HAP-1 (cell line): ENCODE measurements at regions not wholly inside any gene's neighbourhood (a gene's known extent, or its start where the extent isn't known, plus 50 kb on each side); places are given as distances from the start of the nearest gene placed in this dataset.

Experiments
- DNase-seq, 2 experiments: peaks; one replicate each; pipeline ENCODE4 v3.0.0-alpha.2; 2016 to 2020; ENCODE audit warnings: low spot score in 2 of 2
- H3K27me3 ChIP-seq: fragments of 250-450 bp; sonication (Bioruptor Pico); 2 replicates; pipeline ENCODE4 v1.5.1; 2020; ENCODE audit warnings: low read depth, mild to moderate bottlenecking, moderate library complexity
- H3K36me3 ChIP-seq: fragments of 250-450 bp; sonication (Bioruptor Pico); replicated peaks from 2 replicates; pipeline ENCODE4 v1.5.1; 2020; ENCODE audit warnings: mild to moderate bottlenecking
- H3K4me1 ChIP-seq: fragments of 250-450 bp; sonication (Bioruptor Pico); 2 replicates; pipeline ENCODE4 v1.5.1; 2020; ENCODE audit warnings: mild to moderate bottlenecking
- H3K4me3 ChIP-seq: fragments of 250-450 bp; sonication (Bioruptor Pico); 2 replicates; pipeline ENCODE4 v1.5.1; 2020; ENCODE audit warnings: mild to moderate bottlenecking, moderate library complexity
- H3K9me3 ChIP-seq: fragments of 250-450 bp; sonication (Bioruptor Pico); 2 replicates; pipeline ENCODE4 v1.5.1; 2020; ENCODE audit warnings: mild to moderate bottlenecking, moderate library complexity
- in situ Hi-C: fragments of 300-500 bp; cut with MboI; formaldehyde crosslinking; loops from 3 replicates; pipeline ENCODE4 v1.14.3; 2020; ENCODE audit warnings: low sequenced_read_pairs, inconsistent platforms, mixed read lengths

GRCh38 chr1:67515324-67516080 lies 85.3 kb upstream of the SERBP1 start:
- Histone ChIP-seq H3K36me3 (no peaks in the 10 kb centered on the region), H3K4me3 (no peak overlapping the region), H3K9me3 (peaks cover 24% of the 10 kb centered on the region), H3K4me1 (peaks cover 27% of the 10 kb centered on the region), H3K27me3 (no peaks in the 10 kb centered on the region)
- in situ Hi-C loops: no loop called here
- peak; percentile 59 to 99 for DNase-seq

GRCh38 chr1:67517046-67517445 lies 86.8 kb upstream of the SERBP1 start:
- in situ Hi-C loops: no loop called here
- Histone ChIP-seq H3K4me1 (peaks cover 27% of the 10 kb centered on the region), H3K9me3 (peaks cover 20% of the 10 kb centered on the region), H3K36me3 (no peaks in the 10 kb centered on the region), H3K27me3 (no peaks in the 10 kb centered on the region), H3K4me3 (no peak overlapping the region)
- DNase-seq: no peak

GRCh38 chr1:67522001-67522441 lies 91.8 kb upstream of the SERBP1 start:
- Histone ChIP-seq H3K27me3 (no peaks in the 10 kb centered on the region), H3K4me1 (peaks cover 2% of the 10 kb centered on the region), H3K9me3 (peaks cover 6% of the 10 kb centered on the region; the same call in 1 of the 2 replicates), H3K4me3 (no peak overlapping the region), H3K36me3 (no peaks in the 10 kb centered on the region)
- in situ Hi-C loops: no loop called here
- DNase-seq: peak; percentile 18 to 24

- no peak overlapping the region for H3K4me3 ChIP-seq
- no peak for DNase-seq
- no peaks in the 10 kb centered on the region for H3K4me1 ChIP-seq
- in situ Hi-C loops: no loop called here
- no peaks in the 10 kb centered on the region for H3K27me3 ChIP-seq
- no peaks in the 10 kb centered on the region for H3K36me3 ChIP-seq
- H3K9me3 ChIP-seq: peaks cover 6% of the 10 kb centered on the region; the same call in 1 of the 2 replicates
These were observed 92.6 kb upstream of the SERBP1 start for GRCh38 chr1:67522793-67523192.

DNA sequence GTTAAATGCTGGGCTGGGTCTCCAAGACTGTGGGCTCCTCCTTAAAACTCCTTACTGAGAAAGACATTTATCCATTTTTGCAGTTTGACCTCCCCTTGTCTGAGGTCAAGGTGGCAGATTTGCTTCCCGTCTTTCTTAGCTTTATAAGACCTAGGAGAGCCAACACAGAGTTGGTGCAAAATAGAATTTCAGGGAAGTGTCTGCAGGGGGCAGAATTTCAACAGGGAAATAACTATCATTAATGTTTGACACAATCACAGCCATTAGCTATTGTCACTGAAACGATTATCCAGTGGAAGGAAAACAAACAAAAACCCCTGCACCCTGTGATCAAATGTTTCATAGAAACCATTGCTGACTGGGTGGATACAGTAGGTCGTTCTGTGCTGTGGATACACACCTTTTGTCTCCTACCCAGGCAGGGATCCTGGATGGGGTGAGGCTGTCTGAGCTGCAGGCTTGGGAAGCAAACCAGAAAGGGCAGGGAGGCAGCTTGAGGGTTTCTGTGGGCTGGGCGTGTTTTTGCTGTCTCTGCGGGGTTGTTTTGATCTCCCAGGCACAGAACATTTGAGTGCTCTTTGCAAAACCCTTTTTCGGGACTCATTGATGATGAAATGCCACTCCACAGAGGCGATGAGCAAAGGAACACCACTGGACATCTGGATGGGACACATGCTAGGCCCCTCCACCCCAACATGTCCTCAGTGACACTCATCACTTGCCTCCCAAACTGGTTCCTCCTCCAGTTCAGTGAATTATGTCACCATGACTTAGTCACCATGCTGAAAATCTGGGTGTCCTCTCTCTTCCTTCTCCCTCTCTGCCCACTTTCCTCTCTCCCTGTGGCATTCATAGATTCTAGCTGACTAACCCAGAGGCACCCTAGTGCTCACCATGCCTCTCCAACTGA lies 94.2 kb upstream of the SERBP1 start:
- Histone ChIP-seq H3K36me3 (no peaks in the 10 kb centered on the region), H3K4me1 (0 out of 2 replicates have a peak, but pooled peaks cover 2% of the 10 kb centered on the region), H3K4me3 (no peak overlapping the region), H3K27me3 (no peaks in the 10 kb centered on the region), H3K9me3 (no peaks in the 10 kb centered on the region)
- no peak for DNase-seq
- in situ Hi-C loops: no loop called here

- no peak for DNase-seq
- no peaks in the 10 kb centered on the region for H3K27me3 ChIP-seq
- H3K9me3 ChIP-seq: no peaks in the 10 kb centered on the region
- in situ Hi-C loops: no loop called here
- no peaks in the 10 kb centered on the region for H3K36me3 ChIP-seq
- no peak overlapping the region for H3K4me3 ChIP-seq
- H3K4me1 ChIP-seq: 0 out of 2 replicates have a peak, but pooled peaks cover 2% of the 10 kb centered on the region
These were observed 95.0 kb upstream of the SERBP1 start for GRCh38 chr1:67525053-67525760.

GRCh38 chr1:67528141-67528540 lies 97.9 kb upstream of the SERBP1 start:
- Histone ChIP-seq H3K4me3 (no peak overlapping the region), H3K9me3 (no peaks in the 10 kb centered on the region), H3K27me3 (no peaks in the 10 kb centered on the region), H3K4me1 (0 out of 2 replicates have a peak, but pooled peaks cover 2% of the 10 kb centered on the region), H3K36me3 (no peaks in the 10 kb centered on the region)
- no peak for DNase-seq
- in situ Hi-C loops: no loop called here

GRCh38 chr1:67530071-67530470 lies 99.9 kb upstream of the SERBP1 start:
- H3K4me3 ChIP-seq: no peak overlapping the region
- no peaks in the 10 kb centered on the region for H3K9me3 ChIP-seq
- H3K36me3 ChIP-seq: no peaks in the 10 kb centered on the region
- H3K27me3 ChIP-seq: no peaks in the 10 kb centered on the region
- in situ Hi-C loops: loop anchor here (5.0 kb wide), 1 partner anchor 232 kb away; no protein-coding TSS in a partner anchor
- no peak for DNase-seq
- H3K4me1 ChIP-seq: 0 out of 2 replicates have a peak, but pooled peaks cover 2% of the 10 kb centered on the region

DNA sequence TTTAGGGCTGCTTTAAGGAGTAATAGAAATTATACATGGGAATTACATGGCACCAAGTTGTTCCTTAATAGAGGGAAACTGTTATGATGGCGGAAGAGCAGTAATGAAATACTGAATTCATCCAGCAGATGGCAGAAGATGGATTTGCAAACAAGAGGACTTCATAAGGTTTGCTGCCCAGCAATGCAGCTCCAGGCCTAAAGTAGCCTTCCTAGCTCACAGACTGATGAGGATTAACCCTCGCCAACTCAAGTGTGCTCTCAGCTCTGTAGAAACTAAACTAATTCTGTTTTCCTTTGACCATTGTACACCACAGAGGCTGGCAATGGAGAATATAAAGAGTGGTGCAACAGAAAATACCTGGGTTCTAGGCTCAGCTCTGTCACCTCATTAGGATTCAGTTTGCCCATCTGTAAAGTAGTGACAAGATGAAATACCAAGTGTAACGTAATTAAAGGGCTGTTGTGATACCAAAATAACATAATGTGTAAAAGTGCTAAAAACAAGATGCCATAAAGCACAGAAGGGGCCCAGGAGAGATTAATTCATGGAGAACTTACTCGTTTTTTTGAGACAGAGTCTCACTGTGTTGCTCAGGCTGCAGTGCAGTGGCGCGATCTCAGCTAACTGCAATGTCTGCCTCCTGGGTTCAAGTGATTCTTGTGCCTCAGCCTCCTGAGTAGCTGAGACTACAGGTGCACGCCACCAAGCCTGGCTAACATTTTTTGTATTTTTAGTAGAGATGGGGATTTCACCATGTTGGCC lies 102.4 kb upstream of the SERBP1 start:
- Histone ChIP-seq H3K36me3 (no peaks in the 10 kb centered on the region), H3K27me3 (no peaks in the 10 kb centered on the region), H3K4me1 (0 out of 2 replicates have a peak, but pooled peaks cover 2% of the 10 kb centered on the region), H3K9me3 (no peaks in the 10 kb centered on the region), H3K4me3 (no peak overlapping the region)
- peak; percentile 58 to 62 for DNase-seq
- in situ Hi-C loops: loop anchor here (5.0 kb wide), 1 partner anchor 230 kb away; no protein-coding TSS in a partner anchor

DNA sequence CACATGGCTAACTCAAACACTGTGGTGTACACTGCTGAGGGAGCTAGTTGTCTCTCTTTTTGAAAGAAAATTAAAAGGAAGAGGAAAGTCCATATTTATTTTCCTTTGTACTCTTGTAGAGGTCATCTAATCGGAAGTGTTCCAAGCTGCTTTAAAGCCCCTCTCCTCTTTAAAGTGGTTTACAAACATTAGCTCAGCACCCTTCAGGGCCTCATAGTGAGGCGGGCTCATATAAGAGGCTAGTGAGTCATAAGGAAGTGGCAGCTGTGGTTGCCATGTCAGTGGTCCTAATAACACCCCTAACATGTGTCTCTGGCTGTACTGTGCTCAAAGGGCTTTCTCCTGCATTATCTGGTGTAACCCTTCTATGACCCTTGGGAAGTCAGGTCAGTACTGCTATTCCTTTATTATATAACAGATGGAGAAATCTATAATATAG lies 104.4 kb upstream of the SERBP1 start:
- no peak for DNase-seq
- in situ Hi-C loops: loop anchor here (5.0 kb wide), 1 partner anchor 228 kb away; no protein-coding TSS in a partner anchor
- H3K9me3 ChIP-seq: no peaks in the 10 kb centered on the region
- H3K4me1 ChIP-seq: no peaks in the 10 kb centered on the region
- no peaks in the 10 kb centered on the region for H3K36me3 ChIP-seq
- H3K27me3 ChIP-seq: no peaks in the 10 kb centered on the region
- H3K4me3 ChIP-seq: no peak overlapping the region

- Histone ChIP-seq H3K4me1 (no peaks in the 10 kb centered on the region), H3K36me3 (no peaks in the 10 kb centered on the region), H3K9me3 (no peaks in the 10 kb centered on the region), H3K4me3 (no peak overlapping the region), H3K27me3 (no peaks in the 10 kb centered on the region)
- DNase-seq: peak; percentile 61 to 85
- in situ Hi-C loops: no loop called here
These were observed 105.3 kb upstream of the SERBP1 start for GRCh38 chr1:67535474-67535873.

- in situ Hi-C loops: no loop called here
These were observed 106.9 kb upstream of the SERBP1 start for GRCh38 chr1:67536957-67537666.

More at GRCh38 chr1:67536957-67537666, 106.9 kb upstream of the SERBP1 start:
- Histone ChIP-seq H3K36me3 (no peaks in the 10 kb centered on the region), H3K4me1 (no peaks in the 10 kb centered on the region), H3K27me3 (no peaks in the 10 kb centered on the region), H3K4me3 (no peak overlapping the region), H3K9me3 (no peaks in the 10 kb centered on the region)
- no peak for DNase-seq
